ENCODE measurements at regions not wholly inside any gene's neighbourhood (a gene's known extent, or its start where the extent isn't known, plus 50 kb on each side); places are given as distances from the start of the nearest gene placed in this dataset.

DNA sequence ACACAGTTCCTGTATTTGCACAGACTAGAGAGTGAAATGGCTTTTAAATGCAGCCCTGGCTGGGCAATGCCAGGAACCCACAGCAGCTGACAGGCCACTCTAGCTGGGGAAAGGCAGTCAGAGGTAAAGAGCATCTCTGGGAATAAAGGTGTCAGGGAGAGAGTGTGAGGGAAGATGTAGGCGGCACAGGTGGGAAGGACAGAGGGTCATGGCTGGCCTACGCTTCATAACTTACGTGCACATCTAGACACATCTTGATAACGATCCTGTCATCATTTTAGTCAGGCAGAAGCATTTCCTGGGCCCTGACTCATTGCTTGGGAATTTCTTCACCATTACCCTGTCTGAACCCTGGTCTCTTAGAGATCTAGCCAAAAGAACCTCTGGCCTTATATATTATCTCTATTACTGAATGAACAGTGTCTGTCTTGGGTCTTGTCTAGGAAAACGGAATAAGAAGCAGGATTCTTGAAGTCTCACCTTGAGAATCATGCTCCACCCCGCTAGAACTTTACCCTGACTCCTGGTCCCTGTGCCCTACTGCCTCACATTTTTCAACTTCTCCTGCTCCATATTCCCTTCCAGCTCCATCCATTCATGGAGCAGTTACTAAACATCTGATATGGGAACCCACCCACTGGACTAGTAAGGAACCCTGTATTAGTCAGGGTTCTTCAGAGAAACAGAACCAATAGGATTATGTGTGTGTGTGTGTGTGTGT is 106.4 kb upstream of the ELL2 start:
- TF ChIP-seq CTCF (IDR thresholded peaks at IDR 0.05) (no peak), POLR2AphosphoS5 (IDR thresholded peaks at IDR 0.05) (no peak)

Data from gastroesophageal sphincter (tissue), 3 donors.